Fibroblast of lung (primary cell): ENCODE measurements at regions not wholly inside any gene's neighbourhood (a gene's known extent, or its start where the extent isn't known, plus 50 kb on each side); places are given as distances from the start of the nearest gene placed in this dataset.

Experiments
- EZH2 ChIP-seq: IDR thresholded peaks from 2 replicates; pipeline ENCODE4 v1.5.1; 2012; ENCODE audit warnings: low read length, control low read depth, mild to moderate bottlenecking; ENCODE audit errors: missing control alignments
- TF ChIP-seq, protein P1 (sequence below), 2 donors: IDR thresholded peaks in 1 of 2; conservative IDR thresholded peaks in 1 of 2; 1 replicate in 1 of 2; 2 replicates in 1 of 2; pipeline ENCODE4 v1.5.1; 2011 to 2012; ENCODE audit warnings: low read length in 2 of 2, control low read depth in 1 of 2, inconsistent platforms in 1 of 2, low read depth in 1 of 2, mild to moderate bottlenecking in 1 of 2

DNA sequence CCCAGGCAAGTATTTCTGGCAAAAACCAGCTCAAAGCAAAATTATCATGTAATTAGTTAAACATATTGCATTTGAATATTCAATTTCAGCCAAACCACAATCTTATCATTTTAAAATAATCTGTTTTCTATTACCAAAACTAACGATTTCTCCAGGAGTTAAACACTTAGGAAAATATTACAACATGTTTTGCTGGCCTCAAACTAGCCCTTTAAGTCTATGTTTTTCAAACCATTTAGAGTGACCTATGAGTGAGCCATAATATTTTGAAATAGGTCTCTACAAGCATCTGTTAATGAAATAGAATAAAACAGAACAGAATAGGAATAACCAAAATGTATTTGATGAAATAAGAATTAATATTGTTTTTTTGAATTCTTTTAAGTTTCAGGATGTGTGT, 370.9 kb downstream of the COL12A1 start:
- TF ChIP-seq, protein P1, sequence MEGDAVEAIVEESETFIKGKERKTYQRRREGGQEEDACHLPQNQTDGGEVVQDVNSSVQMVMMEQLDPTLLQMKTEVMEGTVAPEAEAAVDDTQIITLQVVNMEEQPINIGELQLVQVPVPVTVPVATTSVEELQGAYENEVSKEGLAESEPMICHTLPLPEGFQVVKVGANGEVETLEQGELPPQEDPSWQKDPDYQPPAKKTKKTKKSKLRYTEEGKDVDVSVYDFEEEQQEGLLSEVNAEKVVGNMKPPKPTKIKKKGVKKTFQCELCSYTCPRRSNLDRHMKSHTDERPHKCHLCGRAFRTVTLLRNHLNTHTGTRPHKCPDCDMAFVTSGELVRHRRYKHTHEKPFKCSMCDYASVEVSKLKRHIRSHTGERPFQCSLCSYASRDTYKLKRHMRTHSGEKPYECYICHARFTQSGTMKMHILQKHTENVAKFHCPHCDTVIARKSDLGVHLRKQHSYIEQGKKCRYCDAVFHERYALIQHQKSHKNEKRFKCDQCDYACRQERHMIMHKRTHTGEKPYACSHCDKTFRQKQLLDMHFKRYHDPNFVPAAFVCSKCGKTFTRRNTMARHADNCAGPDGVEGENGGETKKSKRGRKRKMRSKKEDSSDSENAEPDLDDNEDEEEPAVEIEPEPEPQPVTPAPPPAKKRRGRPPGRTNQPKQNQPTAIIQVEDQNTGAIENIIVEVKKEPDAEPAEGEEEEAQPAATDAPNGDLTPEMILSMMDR (conservative IDR thresholded peaks at IDR 0.05 in 1 of 2, IDR thresholded peaks at IDR 0.05 in 1 of 2; ENCODE audit: low read depth in 1 of 2, low read length in 2 of 2) = no peak
- TF ChIP-seq EZH2 = no peak
